ENCODE measurements at regions not wholly inside any gene's neighbourhood (a gene's known extent, or its start where the extent isn't known, plus 50 kb on each side); places are given as distances from the start of the nearest gene placed in this dataset.

DNA sequence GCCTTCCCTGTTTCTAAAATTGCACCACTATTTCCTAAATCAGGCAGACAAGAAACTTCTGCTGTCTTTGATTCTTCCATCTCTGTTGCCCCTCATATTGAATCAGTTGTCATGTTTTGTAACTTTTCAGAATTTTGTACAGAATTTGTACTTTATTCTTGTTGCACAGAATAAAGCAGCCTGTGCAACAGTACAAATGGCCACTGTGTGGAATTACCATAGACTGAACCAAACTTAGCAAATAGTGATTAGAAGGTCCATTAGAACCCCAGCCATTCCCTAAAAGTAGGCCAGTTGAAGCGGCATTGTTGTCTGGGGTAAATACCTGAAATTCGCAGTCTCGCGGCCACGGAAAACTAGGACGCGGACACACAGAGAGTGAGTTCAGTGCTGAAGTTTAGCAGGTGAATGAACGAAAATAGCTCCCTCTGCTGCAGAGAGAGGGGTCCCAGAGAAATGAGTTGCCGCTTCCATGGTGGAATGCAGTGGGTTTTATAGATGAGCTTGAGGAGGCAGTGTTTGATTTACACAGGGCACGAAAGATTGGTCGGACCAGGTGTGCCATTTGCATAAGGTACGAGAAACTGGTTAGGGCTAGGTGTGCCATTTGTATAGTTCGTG, 71.8 kb downstream of the C4orf33 start:
- DNase-seq (ENCODE audit: low read depth in 2 of 2): no peak

DNA sequence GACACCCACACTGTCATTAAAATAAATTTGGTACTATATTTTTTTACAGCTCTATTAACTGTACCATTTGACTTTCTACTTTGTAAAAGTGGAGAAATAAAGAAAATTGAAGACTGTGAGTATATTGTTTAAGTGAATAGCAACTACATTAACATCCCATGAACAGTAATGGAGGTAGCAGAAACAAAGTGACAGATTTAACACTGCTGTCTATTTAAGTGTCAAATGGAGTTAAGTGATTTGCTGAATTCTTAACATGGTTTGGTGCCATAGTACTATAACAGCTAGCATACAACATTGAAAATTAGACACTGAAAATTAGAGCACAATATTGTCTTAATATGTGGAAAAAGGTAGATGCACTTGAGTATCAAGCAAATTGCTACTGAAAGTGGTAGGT, 76.2 kb downstream of the C4orf33 start:
- DNase-seq (ENCODE audit: low read depth in 2 of 2): no peak

DNA sequence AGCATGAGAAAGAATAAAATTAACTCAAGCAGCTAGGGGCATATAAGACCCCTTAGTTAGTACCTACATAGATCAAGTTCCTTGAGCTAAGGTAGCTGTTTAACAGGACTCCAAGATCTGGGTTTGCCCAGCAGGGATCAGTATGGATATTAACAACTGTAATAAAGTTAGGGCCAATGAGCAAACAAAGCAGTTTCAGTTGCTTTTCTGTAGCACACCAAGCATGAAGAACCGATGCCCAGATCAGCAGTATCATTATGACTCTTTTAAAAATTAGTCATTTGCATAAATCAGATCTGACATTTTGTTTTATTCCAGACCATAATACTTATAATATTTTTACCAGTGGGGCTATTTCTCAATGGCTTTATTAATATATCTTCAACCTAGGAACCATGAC, 80.9 kb downstream of the C4orf33 start:
- DNase-seq (ENCODE audit: low read depth in 2 of 2): no peak

DNA sequence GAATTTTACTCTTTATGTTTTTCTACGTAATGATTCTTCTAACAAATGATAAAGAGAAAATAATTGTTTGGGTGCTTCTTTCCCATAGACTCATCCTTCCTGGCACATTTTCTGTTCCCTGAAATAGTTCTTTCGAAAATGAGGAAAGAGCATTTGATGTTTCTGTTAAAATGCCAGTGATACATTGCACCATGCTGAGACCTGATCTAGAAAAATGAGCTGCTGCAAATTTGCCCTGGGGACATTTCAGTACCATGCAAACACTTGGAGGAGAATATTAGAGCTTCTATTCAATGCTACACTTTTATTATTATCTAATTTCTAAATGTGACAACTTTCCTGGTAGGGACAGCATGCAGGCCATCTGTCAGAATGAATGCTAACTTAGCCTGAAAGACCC, 83.3 kb downstream of the C4orf33 start:
- no peak for DNase-seq (ENCODE audit: low read depth in 2 of 2)

DNA sequence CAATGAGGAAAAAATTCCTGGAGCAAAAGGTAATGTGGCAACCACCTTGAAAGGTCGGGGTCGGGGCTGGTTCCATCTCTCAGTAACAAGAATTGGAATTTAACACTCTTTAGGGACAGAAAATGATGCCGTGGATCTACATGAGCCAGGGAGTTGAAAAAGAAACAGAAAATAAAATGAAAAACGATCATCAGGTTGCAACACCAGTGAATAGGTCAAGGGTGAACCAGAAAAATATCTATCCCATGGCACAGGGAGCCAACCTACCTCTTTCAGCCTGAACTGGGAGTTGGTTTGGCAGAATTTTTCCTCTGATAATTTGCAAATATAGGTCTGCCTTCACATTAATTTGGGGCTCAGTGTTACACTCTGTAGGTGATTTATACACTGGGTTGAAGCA, 93.7 kb downstream of the C4orf33 start:
- DNase-seq (ENCODE audit: low read depth in 2 of 2): no peak

DNA sequence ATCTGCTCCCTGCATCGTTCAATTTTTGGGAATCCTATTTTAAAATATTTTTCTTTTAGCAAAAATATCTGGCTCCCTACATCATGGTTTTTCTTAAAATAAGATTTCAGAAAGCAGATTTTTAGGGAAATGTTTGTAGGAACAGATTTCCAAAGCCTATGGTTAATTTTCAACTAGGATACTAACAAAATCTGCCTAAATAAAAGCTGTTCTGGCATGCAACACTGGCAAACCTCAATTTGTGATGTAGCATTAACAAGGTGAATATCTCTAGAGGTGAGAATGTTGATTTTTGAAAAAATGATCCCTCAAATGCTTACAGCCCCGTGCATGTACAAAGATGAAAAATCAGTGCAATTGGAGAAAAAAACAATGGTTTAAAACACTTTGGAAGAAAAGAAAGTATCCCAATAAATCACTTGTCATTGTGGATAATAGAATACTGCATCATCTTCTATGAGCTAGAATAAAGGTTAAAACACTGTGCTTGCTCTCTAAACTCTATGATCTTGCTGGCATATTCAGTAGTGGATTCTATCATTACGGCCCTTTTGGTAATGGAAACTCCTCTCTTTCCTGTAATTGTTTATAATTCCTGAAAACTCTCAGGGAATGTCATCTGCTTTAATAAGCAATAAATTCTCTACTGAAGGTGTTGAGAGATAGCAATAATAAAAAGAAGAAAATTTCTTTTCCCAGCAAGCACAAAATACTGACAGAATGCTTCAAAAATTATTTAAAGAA, 97.6 kb downstream of the C4orf33 start:
- DNase-seq (ENCODE audit: low read depth in 2 of 2): no peak

- no peak for DNase-seq (ENCODE audit: low read depth in 2 of 2)
These were observed 112.5 kb downstream of the C4orf33 start for GRCh38 chr4:129208481-129208880.

- no peak for DNase-seq (ENCODE audit: low read depth in 2 of 2)
These were observed 117.7 kb downstream of the C4orf33 start for GRCh38 chr4:129213692-129214091.

GRCh38 chr4:129218360-129218759, 122.4 kb downstream of the C4orf33 start:
- no peak for DNase-seq (ENCODE audit: low read depth in 2 of 2)

DNA sequence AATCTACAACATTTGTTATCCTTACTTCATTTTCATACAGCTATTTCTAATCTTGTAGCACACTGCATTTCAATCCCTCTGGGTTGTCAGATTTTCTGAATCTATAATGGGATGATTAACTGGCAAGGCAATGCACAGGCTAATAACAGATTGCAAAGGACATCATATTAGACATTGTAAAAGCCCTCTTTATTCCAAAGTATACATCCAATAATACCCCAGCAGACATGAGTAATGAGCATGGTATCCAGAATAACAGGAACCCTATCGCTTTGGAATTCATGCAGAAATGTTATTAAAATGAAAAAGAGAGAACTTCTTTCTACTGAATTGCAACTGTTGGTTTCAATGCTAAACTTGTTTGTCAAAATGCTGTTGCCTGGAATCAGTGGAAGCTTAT, 122.9 kb downstream of the C4orf33 start:
- DNase-seq (ENCODE audit: low read depth in 2 of 2): no peak

DNA sequence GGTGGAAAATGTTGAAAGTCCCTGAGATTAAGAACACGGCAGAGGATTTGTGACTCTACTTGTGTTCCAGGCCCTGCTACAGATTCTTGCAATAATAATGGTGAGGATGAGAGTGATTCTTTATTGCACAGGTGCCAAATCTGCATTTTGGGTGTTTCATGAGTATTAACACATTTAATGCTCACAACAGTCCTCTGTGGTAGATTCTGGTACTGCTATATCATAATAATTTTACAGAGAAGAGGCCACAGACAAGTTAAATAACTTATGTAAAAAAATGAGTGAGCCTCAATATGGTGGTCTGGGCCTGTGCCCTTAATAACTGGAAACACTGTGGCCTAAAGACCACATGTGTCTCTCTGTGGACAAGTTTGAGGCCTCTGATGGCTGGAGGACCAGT, 124.3 kb downstream of the C4orf33 start:
- DNase-seq (ENCODE audit: low read depth in 2 of 2): no peak

- no peak for DNase-seq (ENCODE audit: low read depth in 2 of 2)
These were observed 128.0 kb downstream of the C4orf33 start for GRCh38 chr4:129223945-129224344.

GRCh38 chr4:129230846-129231245, 134.9 kb downstream of the C4orf33 start:
- DNase-seq (ENCODE audit: low read depth in 2 of 2): no peak

GRCh38 chr4:129231945-129232588, 136.1 kb downstream of the C4orf33 start:
- no peak for DNase-seq (ENCODE audit: low read depth in 2 of 2)

GRCh38 chr4:129232589-129233337, 136.8 kb downstream of the C4orf33 start:
- no peak for DNase-seq (ENCODE audit: low read depth in 2 of 2)

DNA sequence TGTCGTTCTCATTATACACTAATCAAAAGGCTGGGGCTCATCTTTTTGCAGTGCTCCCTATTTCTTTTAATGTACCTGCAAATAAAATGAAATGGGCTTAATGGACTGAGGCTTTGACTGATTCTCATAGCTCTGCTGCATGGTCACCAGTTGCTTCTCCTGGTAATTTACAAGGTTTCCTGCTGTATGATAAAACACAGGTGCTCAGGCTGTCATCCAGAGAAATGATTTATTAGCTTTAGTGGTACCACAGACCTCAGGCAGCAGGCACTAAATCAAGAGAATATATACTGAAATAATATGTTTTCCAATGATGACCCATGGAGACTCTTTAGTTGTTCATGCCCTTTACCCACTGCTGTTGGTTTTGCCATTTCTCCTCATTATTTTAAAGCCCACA, 137.7 kb downstream of the C4orf33 start:
- DNase-seq (ENCODE audit: low read depth in 2 of 2): no peak

- no peak for DNase-seq (ENCODE audit: low read depth in 2 of 2)
These were observed 140.4 kb downstream of the C4orf33 start for GRCh38 chr4:129236351-129236750.

DNA sequence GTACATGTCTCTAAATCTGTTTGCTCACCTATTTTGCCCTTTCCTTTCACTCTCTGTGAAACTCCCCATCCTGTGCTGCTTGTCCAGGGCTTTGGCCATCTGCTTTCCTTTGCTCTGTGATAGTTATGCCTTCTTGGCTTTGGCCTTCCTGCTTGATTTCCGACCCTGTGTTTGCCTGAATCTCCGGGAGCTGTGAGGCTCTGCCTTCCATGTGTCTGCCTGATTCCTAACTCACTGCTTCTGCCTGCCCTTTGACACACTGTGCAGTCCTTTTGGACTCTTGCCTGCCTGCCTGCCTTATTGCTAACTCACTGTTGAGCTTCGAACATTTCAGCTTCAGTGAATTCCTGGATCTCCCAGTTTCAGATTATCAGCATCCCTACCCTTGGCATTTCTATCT, 143.1 kb downstream of the C4orf33 start:
- no peak for DNase-seq (ENCODE audit: low read depth in 2 of 2)

- DNase-seq (ENCODE audit: low read depth in 2 of 2): no peak
These were observed 144.9 kb downstream of the C4orf33 start for GRCh38 chr4:129240816-129241215.

DNA sequence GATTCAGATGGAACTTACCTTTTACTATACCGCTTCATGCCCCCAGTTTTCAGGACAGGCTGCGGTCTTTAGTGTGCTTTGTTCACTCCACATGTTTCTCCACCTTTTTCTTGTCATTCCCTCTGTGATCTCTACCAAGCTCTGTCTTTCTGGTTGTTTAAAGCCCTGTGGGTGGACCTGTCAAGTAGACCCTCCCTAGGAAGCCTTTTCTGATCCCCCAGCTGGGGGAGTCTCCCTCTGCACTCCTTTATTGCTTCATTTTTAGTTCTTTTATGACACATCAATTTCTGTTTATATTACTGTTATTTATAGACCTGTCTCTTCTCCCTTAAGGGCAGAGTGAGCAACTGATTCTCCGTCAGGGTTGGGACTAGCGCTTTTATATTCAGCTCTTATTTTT, 150.2 kb downstream of the C4orf33 start:
- no peak for DNase-seq (ENCODE audit: low read depth in 2 of 2)

DNA sequence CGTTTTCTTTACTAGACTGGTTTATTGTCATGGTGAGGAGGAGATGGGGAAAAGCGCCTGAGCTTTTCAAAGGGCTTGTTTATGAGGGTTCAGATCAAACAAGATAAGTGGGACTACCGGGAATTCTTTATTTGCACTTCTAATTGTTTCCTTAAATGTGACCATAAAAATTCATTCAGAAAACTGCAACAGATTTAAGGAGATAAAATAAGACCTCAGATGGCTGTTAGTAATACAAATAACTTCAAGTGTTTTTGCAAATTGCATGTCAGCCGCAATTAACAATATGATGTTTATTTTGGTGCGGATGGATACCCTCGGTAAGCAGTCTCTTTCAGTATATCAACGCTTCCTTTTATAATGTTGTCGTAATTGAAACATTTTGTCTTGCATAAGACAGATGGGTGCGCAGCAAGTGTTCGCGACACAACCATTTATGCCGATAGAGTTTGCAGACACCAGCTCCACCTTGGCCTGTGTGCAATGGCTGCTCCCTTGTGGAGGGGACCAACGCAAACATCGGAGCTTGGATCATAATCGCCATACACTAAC, 151.0 kb downstream of the C4orf33 start:
- no peak for DNase-seq (ENCODE audit: low read depth in 2 of 2)

- no peak for DNase-seq (ENCODE audit: low read depth in 2 of 2)
These were observed 152.7 kb downstream of the C4orf33 start for GRCh38 chr4:129248621-129249020.

Data from stimulated activated CD8-positive, alpha-beta memory T cell treated with anti-CD3 and anti-CD28 coated beads, Interleukin-2, amount 100 ng/mL, for 48 hours (primary cell).